PC-3 (cell line): ENCODE measurements at regions not wholly inside any gene's neighbourhood (a gene's known extent, or its start where the extent isn't known, plus 50 kb on each side); places are given as distances from the start of the nearest gene placed in this dataset.

Experiments
- CTCF ChIP-seq: fragments of 300-600 bp; sonication (generic); conservative IDR thresholded peaks from 2 replicates; pipeline ENCODE4 v1.5.1; 2017; ENCODE audit warnings: antibody characterized with exemption, low read depth, mild to moderate bottlenecking, low read length
- EZH2 ChIP-seq: fragments of 300-600 bp; sonication (generic); IDR thresholded peaks from one replicate; pipeline ENCODE4 v1.6.1; 2017; ENCODE audit warnings: antibody characterized with exemption, mild to moderate bottlenecking, low read length; ENCODE audit not compliant: unreplicated experiment

- TF ChIP-seq CTCF (no peak), EZH2 (no peak)
These were observed 195.4 kb upstream of the DPH6 start for GRCh38 chr15:35741395-35741794.
